CD4-positive, alpha-beta T cell treated with Interleukin-10 for 1 hour (primary cell): ENCODE measurements at regions not wholly inside any gene's neighbourhood (a gene's known extent, or its start where the extent isn't known, plus 50 kb on each side); places are given as distances from the start of the nearest gene placed in this dataset.
"Not testable (repeated sequence)": the region's sequence is repeated elsewhere in the genome, so short reads cannot be mapped to it uniquely, and the experiment has no call there.

ENCODE experiments used
- DNase-seq: peaks from one replicate; pipeline ENCODE4 v3.0.0-alpha.2; 2020

GRCh38 chr2:215644233-215644897 lies 208.5 kb upstream of the FN1 start:
- DNase-seq: no peak

GRCh38 chr2:215638687-215639086 lies 202.8 kb upstream of the FN1 start:
- no peak for DNase-seq

GRCh38 chr2:215637651-215638050 lies 201.8 kb upstream of the FN1 start:
- DNase-seq: no peak

GRCh38 chr2:215636816-215637215 lies 200.9 kb upstream of the FN1 start:
- no peak for DNase-seq

GRCh38 chr2:215635788-215636139 lies 199.9 kb upstream of the FN1 start:
- DNase-seq: no peak

- DNase-seq: no peak
Measured at GRCh38 chr2:215635071-215635787, 199.4 kb upstream of the FN1 start.

GRCh38 chr2:215633360-215633759 lies 197.5 kb upstream of the FN1 start:
- DNase-seq: no peak

- DNase-seq: no peak
Measured at GRCh38 chr2:215631696-215632095, 195.8 kb upstream of the FN1 start.

- DNase-seq: not testable (repeated sequence)
Measured at GRCh38 chr2:215630796-215631195, 194.9 kb upstream of the FN1 start.

GRCh38 chr2:215627771-215628170 lies 191.9 kb upstream of the FN1 start:
- no peak for DNase-seq

GRCh38 chr2:215626812-215627281 lies 191.0 kb upstream of the FN1 start:
- DNase-seq: no peak

- no peak for DNase-seq
Measured at GRCh38 chr2:215626063-215626462, 190.2 kb upstream of the FN1 start.

GRCh38 chr2:215625207-215625606 lies 189.3 kb upstream of the FN1 start:
- no peak for DNase-seq

- DNase-seq: no peak
Measured at GRCh38 chr2:215624423-215624829, 188.6 kb upstream of the FN1 start.

- no peak for DNase-seq
Measured at GRCh38 chr2:215622837-215623236, 187.0 kb upstream of the FN1 start.

GRCh38 chr2:215621381-215621780 lies 185.5 kb upstream of the FN1 start:
- no peak for DNase-seq

- DNase-seq: no peak
Measured at GRCh38 chr2:215620528-215620927, 184.7 kb upstream of the FN1 start.

GRCh38 chr2:215619989-215620388 lies 184.1 kb upstream of the FN1 start:
- DNase-seq: no peak

- no peak for DNase-seq
Measured at GRCh38 chr2:215619022-215619958, 183.4 kb upstream of the FN1 start.

- no peak for DNase-seq
Measured at GRCh38 chr2:215618145-215618544, 182.3 kb upstream of the FN1 start.

GRCh38 chr2:215617060-215617824 lies 181.4 kb upstream of the FN1 start:
- no peak for DNase-seq

- no peak for DNase-seq
Measured at GRCh38 chr2:215615803-215616174, 179.9 kb upstream of the FN1 start.
